HG03159 (cell line): ENCODE measurements at regions not wholly inside any gene's neighbourhood (a gene's known extent, or its start where the extent isn't known, plus 50 kb on each side); places are given as distances from the start of the nearest gene placed in this dataset.

Source experiments
- ATAC-seq: cut with Tn5 transposase; IDR thresholded peaks from one replicate; pipeline ENCODE4 v1.9.1; 2021; ENCODE audit warnings: mild to moderate bottlenecking, moderate library complexity; ENCODE audit not compliant: unreplicated experiment

DNA sequence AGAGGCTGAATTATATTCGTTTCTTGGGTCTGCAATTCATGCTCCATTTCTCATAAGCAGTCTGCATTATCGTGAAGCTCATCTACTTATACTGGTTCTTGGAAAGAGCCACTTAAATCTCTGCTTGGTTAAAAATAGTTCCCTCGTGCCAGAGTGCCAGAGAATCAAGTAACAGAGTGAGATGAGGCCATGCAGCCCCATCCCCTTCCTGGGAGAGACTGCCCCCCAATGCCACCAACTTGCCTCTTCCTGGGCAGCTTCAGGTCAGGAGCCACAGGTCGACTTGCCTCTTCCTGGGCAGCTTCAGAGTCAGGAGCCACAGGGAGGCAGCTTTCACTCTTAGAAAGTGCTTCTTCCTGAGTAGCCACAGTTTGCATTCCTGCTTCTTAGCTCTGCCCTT, 223.9 kb upstream of the ZBED5 start:
- ATAC-seq: no peak

DNA sequence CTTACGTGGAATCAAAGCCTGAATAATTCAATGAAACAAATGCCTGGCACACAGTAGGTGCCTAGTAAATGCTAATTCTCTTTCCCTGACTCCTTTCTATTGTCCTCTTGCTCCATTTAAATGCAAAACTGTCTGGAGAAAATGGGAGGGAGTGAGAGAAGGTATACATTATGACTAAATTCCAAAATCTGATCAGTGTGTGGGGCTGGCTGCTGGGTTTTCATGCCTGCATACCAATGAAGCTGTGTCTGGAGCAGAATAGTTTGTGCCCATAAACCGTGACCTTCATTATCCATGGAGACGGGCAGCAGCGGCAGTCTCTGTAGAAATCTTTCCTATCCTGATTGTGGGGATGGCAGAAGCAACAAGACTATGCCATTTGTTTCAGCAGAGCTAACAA, 223.4 kb upstream of the ZBED5 start:
- ATAC-seq: no peak

DNA sequence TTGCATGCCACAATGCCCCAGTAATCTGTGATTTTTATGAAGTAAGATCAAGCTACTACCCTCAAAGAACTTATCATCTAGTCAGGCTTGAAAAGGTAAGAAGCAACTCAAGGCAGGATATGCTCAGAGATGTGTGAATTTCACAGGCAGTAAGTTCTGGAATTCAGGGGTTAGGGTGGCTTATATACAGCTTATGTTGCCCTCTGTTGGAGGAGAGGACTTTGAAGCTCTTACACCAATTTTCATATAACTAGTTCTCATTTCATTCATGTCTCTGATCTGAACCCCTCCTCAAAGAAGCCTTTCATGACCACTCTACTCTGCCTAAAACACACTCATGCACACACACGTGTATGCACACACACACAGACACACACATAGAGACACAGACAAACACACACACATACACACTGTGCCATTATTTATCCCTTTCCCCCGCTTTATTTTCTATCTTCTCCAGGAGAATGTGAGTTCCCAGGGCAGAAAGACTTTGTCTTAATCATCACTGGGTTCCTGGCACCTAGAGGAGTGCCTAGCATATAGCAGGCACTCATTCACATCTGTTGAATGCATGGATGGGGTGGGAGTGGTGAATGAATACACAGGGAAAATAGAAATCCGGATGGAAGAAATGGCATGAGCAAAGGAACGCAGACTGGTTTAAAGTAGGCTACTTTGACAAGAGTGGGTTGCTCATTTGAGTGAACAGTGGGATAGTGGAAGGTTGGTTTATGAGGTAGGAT, 220.7 kb upstream of the ZBED5 start:
- ATAC-seq: no peak

DNA sequence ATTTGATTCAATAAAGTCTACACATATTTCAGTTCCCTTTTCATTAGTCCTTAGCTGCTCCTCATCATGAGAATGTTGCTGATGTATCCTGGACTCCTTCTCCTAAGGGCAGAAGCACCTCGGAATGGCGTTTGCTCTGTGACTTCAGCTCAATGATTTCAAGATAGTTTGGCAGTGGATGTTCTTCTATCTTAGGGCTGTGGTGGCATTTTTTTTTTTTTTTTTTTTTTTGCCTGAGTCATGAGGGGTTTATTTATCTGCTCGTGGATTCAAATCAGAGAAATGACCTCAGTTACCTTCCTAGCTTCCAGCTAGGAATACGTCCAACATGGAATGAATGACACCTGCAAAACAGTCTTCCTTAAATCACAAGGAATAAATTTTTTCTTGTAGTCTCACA, 220.0 kb upstream of the ZBED5 start:
- no peak for ATAC-seq

DNA sequence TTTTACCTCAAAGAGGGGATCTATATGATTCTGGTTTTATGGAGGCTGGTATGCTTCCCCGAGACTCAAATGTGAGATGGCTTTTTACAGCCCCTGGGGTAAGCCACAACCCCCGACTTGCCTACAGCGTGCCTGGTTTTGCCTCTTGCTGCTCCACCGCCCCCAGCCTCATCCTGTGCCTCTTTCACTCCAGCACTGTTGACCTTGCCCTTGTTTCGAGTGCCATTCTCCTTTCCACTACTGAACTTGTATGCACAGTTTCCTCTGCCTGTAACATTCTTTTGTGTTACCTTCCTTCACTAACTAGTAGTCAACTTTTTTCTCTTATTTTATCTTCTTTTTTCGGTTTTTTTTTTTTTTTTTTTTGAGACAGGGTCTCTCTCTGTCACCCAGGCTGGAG, 219.0 kb upstream of the ZBED5 start:
- no peak for ATAC-seq

DNA sequence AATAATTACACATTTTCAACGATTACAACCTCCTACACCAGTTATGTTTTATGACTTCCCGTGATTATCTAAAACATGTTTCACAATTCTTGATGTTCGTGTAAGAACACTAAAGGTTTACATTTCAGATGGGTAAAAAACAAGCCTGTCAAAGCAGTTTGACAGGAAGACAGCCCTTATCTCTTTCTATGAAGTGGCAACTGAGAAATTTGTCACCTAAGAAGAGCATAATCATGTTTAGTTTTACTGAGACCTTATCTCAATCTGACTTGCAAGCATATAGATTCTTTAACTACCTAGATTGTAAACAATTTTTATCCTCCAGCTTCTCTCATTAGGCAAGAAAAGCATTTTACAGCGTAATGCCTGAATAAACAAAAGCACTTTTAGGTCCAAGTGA, 218.4 kb upstream of the ZBED5 start:
- ATAC-seq: no peak

DNA sequence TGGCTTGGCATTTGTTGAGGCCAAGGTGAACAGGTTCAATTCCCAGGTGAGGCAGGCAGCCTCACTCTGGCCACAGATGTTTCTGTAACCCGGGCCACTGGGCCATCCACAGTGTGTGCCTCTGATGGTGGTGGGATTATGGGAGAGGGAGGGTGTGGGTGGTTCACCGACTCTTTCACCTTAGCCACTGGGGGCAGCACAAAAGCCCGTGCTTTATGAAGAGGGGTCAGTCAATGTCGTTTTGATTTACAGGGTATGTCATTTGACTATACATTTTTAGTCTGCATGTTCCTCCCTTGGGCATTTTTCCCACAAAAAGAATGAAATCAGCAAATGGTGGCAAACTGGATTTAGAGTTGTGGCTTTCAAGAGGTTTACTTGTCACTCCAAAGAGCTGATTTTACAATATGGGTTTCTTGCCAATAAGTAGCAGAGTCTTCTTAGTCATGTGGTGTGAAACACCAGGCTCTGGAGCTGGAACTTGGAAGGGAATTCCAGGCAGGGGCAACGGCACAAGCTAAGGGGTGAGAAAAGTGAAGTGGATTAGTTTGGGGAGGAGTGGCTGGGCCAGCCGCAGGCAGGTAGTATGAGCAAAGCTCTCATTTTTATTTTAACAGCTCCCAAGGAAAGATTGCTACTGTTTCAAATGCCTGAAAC, 217.8 kb upstream of the ZBED5 start:
- no peak for ATAC-seq

DNA sequence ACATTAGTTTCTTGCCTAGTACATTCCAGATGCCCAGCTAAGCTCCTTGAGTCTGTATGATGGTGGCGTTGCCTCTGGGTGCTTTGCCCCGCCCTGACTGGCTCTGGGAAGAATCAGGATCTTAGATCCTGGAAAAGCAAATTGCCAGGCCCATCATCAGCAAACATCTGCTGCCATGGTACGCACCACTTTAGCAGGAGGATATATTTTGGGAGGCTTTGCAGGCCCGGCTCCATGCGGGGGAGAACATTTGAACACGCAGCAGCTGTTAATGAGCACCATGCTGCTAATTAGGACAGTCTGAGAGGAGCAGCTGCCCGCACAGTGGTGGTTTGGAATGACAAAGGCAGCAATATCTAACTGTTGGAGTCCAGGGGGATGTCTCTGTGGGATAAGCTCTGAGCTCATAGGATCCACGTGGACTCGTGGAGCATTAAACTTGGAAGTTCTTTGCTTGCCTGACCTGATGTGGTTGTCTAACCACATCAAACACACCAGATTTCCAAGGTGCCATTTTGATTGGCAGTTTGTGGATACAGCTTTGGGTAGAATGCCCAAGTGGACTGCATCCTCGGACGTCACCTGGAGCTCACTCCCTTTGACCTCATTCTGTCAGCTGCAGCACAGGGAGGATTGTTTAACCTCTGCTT, 217.0 kb upstream of the ZBED5 start:
- no peak for ATAC-seq

DNA sequence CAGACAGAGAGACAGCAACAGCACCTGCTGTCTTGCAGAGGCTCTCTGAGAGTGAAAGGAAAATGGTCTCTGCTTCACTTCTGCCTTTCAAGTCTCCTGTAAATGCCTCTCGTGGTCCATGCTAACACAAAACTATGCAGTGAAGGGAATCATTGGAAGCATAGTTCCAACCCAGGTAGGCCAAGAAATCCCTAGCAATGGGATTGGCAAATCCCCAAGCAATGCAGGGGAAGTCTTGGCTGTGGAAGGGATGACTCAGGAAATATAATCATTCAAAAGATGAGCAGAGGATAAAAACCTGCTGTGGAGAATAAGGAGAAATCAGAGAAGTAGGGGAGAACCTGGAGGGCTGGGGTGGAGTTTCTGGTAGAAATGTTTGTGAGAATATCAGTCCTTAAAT, 216.1 kb upstream of the ZBED5 start:
- ATAC-seq: no peak

DNA sequence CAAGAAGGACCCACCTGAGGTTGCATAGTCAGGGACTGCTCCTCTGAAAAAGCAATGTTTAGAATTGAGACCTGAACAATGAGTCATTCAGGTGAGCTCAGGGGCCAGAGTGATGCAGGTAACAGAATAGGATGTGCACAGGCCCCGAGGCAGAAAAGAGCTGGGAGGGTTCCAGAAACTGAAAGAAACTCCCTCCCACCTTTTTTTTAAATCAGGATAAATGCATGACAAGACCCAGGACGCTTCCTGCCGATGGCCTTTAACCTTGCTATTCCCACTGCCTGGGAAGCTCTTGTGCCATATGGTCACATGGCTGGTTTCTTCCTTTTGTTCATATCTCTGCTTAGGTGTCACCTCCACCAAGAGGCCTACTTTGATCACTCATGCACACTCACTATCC, 214.2 kb upstream of the ZBED5 start:
- ATAC-seq: no peak

DNA sequence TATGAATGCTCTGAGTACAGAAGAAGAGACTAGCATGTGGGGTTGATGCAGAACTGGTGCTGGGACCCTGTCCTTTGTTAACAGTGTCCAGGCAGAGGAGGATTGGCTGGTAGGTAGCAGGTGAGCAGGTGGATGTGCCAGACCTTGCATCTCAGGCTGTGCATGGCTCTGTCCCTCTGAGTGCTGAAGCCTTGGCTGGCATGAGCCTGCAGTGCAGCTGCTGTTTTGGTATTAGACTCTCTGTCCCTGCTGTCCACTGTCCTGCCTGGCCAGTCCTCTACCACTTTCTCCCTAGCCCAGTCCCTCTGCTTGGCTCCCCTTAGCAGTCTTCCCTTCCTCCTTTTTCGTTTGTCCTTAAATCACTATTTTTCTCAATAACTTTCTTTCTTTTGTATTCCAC, 213.6 kb upstream of the ZBED5 start:
- no peak for ATAC-seq

DNA sequence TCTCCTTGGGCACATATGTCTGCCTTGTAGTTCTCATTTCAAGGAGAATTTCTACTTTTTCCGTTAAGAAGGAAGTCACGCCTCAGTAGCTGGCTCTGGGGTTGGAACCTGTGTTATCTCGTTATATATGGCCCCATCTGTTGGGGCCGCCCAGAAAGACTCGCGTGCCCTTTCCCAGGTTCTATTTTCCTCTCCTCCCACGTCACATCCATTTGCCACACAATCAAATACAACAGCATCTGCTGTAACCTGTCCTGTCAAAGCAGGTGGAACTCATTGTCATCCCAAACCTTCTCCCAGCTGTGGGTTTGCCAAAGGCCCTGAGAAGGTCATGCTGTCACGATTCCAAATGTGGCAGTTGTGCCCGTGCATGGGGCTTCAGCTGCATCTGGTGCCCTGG, 213.1 kb upstream of the ZBED5 start:
- ATAC-seq: no peak

DNA sequence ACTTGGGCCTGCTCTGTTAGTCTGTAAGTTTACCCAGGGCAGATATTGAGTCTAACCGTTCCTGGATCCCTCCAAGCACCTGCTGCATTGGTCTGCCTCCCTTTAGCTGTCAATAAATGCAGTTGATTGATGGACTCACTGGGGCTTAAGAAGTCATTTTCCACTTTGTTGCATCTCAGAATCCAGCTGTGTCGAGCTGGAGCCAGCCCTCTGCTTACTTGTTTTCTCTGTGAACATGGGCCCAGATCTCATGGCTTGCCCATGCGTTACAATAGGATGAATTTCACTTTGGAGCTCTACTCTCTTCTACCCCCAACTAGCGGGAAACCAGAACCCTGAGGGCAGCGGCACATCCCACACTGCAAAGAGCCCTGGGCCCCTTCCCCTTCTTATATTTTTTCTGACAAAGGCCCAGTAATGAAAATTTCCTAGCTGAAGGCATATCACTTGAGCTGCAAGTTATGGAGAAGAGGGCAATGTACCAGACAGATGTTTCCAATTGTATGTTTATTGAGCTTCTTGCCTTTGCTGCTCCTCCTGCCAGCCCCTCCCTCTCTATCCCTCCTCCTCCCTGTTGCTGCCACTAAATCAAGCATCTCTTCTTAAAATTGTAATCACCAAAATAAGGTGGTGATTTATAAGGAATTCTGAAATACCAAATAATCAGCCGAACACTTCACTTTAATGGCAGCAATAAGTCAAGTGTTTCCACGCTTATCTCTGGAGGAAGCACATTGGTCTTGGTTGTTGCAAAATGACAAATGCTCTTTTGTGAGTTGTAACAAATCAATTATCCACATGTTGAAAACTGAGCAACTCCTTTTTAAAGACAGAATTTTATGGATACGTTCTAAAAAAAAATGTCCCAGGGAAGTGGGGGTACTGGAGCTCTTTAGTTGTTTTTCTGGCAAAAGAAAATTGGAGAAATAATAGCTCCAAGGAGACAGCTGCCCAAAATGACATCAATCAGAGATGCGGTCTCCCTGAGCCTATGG, 212.3 kb upstream of the ZBED5 start:
- no peak for ATAC-seq

DNA sequence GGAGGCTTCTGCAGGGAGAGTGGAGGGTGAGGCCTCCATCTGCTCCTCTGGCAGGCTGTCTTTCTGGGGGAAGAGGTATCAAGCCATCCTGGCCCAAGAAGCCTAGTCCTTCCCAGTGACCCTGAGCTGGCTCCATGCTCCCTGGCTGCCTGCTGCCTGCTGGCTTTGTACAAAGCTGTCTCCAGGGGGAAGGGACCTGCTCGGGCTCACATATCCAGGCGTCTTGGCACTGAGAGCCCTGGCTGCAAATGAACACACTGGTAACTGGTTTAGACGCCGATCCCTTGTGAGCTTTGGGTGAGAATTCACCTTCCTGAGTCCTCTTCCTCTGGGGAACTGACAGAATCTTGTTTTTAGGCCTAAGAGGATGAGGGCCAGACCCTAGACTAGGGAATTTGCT, 210.3 kb upstream of the ZBED5 start:
- no peak for ATAC-seq

DNA sequence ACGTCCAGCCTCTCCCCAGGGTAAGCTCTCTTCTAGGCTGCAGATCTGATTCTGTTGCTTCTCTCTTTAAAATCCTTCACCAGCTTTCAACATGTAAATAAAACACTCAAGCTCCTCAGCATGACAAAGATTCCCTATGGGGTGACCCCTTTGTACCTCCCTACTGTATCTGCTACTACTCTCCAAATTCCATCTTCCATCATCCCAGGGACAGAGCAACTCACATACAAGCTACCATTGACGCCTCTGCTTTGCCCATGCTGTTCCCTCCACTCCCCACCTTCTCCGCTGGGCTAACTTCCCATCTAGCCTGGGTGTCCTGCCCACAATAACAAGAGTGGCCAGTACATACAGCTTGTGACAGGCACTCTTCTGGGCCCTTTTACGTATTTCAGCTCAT, 207.5 kb upstream of the ZBED5 start:
- no peak for ATAC-seq

DNA sequence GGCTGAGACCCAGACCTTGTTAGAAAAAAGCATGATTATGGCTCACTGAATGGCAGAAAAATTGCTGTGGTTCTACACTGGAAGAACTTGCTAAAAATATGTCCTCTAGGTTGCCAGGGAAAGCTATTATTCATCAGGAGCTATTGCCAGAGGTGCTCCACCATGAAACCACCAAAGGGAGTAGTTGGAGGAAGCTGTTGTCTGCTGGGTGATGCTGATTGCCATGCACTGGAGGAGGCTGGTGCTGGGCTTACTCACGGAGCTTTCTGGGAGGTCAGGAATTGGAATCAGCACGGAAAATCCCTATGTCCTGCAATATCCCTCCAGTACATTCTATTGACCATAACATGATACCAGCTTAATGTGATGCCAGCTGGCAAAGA, 199.6 kb upstream of the ZBED5 start:
- no peak for ATAC-seq

DNA sequence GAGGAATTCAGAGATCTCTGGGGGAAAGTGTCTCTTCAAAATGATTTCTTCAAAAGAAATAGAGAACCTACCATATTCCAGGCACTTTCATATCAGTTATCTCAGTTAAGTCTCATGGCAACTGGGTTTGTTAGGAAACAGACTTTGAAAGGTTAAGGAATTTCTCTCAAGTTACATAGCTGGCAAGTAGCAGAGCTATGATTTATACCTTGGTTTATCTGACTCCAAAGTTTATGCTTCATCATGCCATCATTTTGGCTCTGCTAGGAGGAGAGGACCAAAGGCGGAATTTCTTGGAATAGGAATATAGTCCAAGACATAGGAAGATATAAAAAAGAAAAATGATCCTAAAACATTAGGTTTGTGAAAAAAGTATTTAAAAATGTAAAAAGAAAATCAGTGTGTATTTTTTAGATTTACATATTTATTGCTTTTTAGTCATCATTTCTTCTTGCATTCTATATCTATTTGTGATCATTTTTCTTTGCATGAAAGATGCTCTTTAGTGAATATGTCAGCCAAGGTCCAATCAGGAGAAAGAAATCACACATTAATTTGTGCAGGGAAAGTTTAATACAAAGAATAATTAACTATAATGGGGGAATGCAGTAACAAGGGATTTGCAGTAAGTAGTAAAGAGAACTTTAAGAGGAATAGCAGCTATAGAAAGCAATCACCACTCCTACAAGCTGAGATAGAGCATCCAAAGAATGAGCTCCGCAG, 199.1 kb upstream of the ZBED5 start:
- no peak for ATAC-seq

DNA sequence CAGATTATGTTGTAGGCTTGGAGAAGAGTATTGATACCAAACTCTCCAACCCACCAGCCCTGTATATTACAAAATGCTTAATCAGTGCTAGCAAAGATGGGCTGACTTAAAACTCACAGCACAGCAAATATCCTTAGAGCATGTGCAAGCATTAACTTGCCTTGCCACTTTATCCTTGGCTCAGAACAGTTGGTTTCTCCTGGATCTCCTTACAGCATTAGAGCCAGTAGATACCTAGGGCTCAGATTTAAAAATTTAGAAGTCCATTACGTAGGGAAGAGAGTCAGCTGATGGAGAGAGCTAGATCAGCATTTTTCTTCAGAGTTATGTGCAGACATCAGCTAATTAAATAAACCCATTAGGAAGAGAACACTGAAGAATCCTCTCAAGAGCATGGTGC, 198.5 kb upstream of the ZBED5 start:
- ATAC-seq: no peak

DNA sequence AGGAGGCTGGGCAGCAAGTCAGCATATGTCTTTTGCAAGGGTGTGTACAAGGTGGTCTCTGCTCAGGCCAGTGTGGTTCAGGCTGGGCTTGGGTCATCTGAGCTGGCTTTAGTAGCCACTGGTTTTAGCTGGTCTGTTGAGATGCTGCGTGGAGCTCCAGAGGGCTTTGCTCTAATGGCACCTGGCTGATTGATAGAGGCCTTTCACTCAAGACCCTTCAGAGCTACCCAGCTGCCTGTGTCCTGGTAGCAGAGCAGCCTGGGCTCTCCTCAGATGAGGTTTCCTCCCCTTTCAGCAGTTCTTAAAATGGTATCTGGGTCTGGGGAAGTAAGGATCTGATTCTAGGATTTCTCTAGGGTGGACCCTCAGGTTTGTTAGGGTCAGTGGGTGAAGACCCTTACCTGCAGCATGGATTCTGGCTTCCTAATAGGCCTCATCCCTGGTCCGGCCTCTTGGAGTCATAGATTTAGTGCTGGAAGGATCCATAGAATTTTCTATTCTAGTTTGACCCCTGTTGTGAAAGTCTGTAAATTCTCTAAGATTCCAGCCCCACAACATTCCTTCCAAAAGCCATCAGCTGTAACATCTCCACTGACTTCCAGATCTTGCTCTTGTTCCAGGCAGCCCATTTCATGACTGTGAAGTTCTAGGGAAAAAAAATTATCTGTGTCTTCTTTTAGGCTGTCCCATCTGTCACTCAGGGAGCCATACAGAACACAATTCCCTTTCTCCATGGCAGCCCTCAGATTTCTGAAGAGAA, 190.2 kb upstream of the ZBED5 start:
- ATAC-seq: no peak

DNA sequence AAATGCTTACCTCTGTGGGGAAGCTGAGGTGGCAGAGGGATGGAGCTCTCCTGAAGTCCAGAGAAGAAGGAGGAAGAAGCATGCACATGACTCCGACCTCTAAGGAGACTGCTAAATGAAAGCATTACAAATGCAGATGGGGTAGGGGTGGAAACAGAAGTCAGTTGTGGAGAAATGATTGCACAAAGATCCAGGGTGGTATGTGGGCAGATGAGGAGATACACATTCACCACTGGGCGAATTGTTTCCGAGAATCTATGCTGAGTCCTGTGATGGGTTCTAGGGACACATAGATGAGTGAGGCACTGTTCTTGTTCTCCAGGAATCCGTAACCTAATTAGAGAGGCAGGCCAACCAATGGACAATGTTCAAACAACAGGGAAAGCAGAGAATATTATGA, 188.9 kb upstream of the ZBED5 start:
- ATAC-seq: no peak
